ENCODE measurements at regions not wholly inside any gene's neighbourhood (a gene's known extent, or its start where the extent isn't known, plus 50 kb on each side); places are given as distances from the start of the nearest gene placed in this dataset.

GRCh38 chr1:208918160-208918559 is 665.4 kb upstream of the CAMK1G start:
- no peak for DNase-seq

- DNase-seq, result no peak
Measured at GRCh38 chr1:208919371-208919770, 664.1 kb upstream of the CAMK1G start.

GRCh38 chr1:208921259-208921658 is 662.3 kb upstream of the CAMK1G start:
- DNase-seq, result no peak

DNA sequence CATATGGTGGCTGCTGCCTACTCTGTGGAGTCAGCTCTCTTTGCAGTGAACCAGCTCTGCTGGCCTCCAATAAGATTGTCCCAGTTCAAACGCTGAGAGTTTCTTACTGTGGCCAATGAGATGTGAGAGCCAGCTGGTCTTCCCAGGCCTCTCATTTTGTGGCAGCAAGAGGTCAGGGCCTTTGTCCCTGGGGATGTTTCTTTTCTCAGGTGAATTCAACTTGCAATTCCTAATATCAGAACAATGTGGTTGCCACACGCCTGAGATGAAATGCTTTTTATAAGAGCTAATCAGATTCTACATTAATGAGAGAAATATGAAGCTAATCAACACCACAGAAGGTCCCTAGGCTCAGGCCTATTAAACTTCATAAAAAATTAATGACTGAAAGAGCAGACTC is 660.1 kb upstream of the CAMK1G start:
- DNase-seq, result no peak

GRCh38 chr1:208923946-208924720 is 659.4 kb upstream of the CAMK1G start:
- no peak for DNase-seq

GRCh38 chr1:208924928-208925327 is 658.6 kb upstream of the CAMK1G start:
- DNase-seq, result no peak

DNA sequence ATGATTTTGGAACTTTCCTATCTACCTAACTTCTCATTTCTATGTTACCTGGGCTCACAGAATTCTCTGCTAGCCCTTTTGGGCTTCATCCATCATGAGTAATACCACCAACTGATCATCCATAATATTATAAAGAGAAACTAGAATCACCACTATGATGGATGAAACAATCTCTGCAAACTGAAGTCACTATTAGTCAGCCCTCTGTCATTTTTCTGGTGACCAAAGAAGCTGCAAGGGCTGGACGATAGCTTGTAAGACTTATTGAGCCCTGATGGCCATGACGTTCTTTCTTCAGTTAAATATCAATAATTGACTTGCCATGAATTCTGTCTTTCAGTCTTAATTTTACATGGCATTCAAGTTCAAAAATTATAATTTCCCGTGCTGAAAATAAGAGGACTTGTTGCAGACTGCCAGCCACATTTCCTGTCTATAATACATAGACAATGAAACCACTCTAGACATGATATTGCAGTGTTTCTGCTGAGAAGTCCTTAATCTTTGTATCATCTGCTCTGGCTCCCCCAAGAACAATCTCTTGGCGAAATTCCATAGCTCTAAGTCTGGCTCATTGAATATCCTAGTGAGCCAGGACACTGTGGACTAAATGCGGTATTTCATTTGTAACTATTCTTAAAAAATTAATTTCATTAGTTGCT is 655.0 kb upstream of the CAMK1G start:
- DNase-seq, result no peak

GRCh38 chr1:208929575-208929974 is 653.9 kb upstream of the CAMK1G start:
- no peak for DNase-seq

GRCh38 chr1:208931936-208932335 is 651.6 kb upstream of the CAMK1G start:
- no peak for DNase-seq

GRCh38 chr1:208933984-208934525 is 649.5 kb upstream of the CAMK1G start:
- no peak for DNase-seq

- DNase-seq, result no peak
Measured at GRCh38 chr1:208934933-208935332, 648.6 kb upstream of the CAMK1G start.

- no peak for DNase-seq
Measured at GRCh38 chr1:208935517-208936187, 647.9 kb upstream of the CAMK1G start.

GRCh38 chr1:208939537-208940085 is 643.9 kb upstream of the CAMK1G start:
- no peak for DNase-seq

- DNase-seq, result no peak
Measured at GRCh38 chr1:208942394-208943130, 641.0 kb upstream of the CAMK1G start.

- DNase-seq, result no peak
Measured at GRCh38 chr1:208943291-208943690, 640.2 kb upstream of the CAMK1G start.

- DNase-seq, result no peak
Measured at GRCh38 chr1:208944981-208945451, 638.5 kb upstream of the CAMK1G start.

DNA sequence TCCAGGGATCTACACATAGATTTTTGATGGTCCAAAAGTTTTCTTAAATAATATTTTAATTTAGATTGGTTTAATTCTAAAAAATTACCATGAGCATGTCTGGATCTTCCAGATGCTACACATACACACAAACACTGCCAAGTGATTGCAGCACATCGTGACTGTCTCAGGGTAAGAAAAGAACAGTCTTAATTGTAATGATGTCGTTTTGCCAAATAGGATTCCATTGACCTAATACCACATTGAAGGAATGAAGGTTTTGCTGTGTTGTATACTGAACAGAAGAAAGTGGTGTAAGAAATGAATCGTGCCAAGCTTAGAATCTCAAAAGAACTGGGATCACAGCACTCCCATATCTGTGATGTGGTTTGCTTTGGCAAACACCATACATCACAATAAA is 633.3 kb upstream of the CAMK1G start:
- DNase-seq, result no peak

- no peak for DNase-seq
Measured at GRCh38 chr1:208951026-208951525, 632.4 kb upstream of the CAMK1G start.

DNA sequence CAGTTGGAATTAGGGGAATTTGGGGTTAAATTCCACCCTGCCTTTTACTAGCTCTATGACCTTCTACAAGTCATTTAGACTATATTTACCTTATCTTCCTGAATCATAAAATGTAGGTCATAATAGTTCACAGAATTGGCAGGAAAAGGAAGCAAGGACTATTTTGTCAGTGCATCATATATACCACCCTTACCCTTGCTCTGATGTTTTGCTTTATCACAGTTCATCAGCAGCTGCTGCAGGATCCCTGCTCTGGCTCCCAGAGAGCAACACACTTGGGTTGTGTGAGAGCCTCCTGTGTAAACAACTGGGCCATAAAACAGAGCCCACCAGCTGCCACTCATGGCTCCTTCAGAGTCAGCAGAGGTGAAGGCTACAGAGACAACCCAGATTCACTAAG is 631.6 kb upstream of the CAMK1G start:
- peak; percentile 91 for DNase-seq

GRCh38 chr1:208962867-208963266 is 620.6 kb upstream of the CAMK1G start:
- DNase-seq, result no peak

DNA sequence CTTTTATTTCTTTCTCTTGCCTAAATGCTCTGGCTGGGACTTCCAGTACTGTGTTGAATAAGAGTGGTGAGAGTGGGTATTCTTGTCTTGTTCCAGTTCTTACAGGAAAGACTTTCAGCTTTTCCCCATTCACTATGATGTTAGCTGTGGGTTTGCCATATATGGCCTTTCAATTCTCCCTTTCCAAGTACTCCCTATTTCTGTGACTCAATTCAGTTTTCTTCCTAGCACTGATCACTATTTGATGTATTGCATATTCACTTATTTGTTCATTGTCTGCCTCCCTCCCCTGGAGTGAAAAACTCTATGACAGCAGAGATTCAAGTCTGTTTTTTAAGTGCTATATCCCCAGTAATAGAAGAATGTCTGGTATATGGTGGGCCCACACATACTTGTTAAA is 618.2 kb upstream of the CAMK1G start:
- no peak for DNase-seq

DNA sequence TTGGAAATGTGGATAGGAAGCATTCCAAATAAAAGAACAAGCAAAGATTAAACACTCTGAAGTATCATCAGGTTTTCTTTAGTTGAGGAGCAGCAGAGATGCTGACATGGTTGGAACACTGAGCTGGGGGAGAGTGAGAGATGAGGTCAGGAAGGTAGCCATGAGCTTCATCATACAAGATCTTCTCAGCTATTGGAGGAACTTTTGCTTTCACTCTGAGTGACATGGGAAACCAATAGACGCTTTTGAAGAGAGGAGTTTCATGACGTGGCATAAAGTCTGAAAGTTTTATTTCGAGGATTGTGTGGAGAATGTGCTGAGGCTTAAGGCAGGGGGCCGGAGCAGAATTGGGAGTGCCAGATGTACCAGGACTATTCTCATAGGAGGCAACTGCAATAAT is 616.2 kb upstream of the CAMK1G start:
- no peak for DNase-seq

All from NCI-H510A (cell line).